ENCODE measurements at regions not wholly inside any gene's neighbourhood (a gene's known extent, or its start where the extent isn't known, plus 50 kb on each side); places are given as distances from the start of the nearest gene placed in this dataset.
A peak's percentile ranks its signal among the peaks of the same experiment; 100 is the strongest.
"Not testable (repeated sequence)": the region's sequence is repeated elsewhere in the genome, so short reads cannot be mapped to it uniquely, and the experiment has no call there.

GRCh38 chr18:1581581-1581980 lies 676.9 kb downstream of the ADCYAP1 start:
- DNase-seq, result no peak

GRCh38 chr18:1585881-1586488 lies 681.3 kb downstream of the ADCYAP1 start:
- peak in 1 of 5 experiments; percentile 15 for DNase-seq

- DNase-seq, result no peak
These were observed 688.4 kb downstream of the ADCYAP1 start for GRCh38 chr18:1593091-1593490.

GRCh38 chr18:1595195-1595594 lies 690.5 kb downstream of the ADCYAP1 start:
- peak in 1 of 5 experiments; percentile 5 for DNase-seq

GRCh38 chr18:1599196-1599595 lies 694.5 kb downstream of the ADCYAP1 start:
- DNase-seq, result no peak

GRCh38 chr18:1604751-1605150 lies 700.1 kb downstream of the ADCYAP1 start:
- DNase-seq, result no peak

- DNase-seq, result no peak
These were observed 713.7 kb downstream of the ADCYAP1 start for GRCh38 chr18:1618364-1618763.

GRCh38 chr18:1619507-1619906 lies 714.8 kb downstream of the ADCYAP1 start:
- DNase-seq, result no peak

GRCh38 chr18:1624612-1625011 lies 719.9 kb downstream of the ADCYAP1 start:
- DNase-seq, result no peak

GRCh38 chr18:1627494-1627893 lies 722.8 kb downstream of the ADCYAP1 start:
- DNase-seq, result no peak

- DNase-seq, result no peak
These were observed 744.0 kb downstream of the ADCYAP1 start for GRCh38 chr18:1648712-1649111.

- DNase-seq, result no peak
These were observed 747.3 kb downstream of the ADCYAP1 start for GRCh38 chr18:1652018-1652417.

- no peak for DNase-seq
These were observed 749.2 kb downstream of the ADCYAP1 start for GRCh38 chr18:1653873-1654272.

- DNase-seq, result no peak
These were observed 753.2 kb downstream of the ADCYAP1 start for GRCh38 chr18:1657876-1658275.

GRCh38 chr18:1658908-1659566 lies 754.4 kb downstream of the ADCYAP1 start:
- no peak for DNase-seq

- peak in 1 of 5 experiments; percentile 34 for DNase-seq
These were observed 759.4 kb downstream of the ADCYAP1 start for GRCh38 chr18:1663879-1664705.

GRCh38 chr18:1665079-1665478 lies 760.4 kb downstream of the ADCYAP1 start:
- DNase-seq, result no peak

GRCh38 chr18:1668279-1668678 lies 763.6 kb downstream of the ADCYAP1 start:
- no peak for DNase-seq

GRCh38 chr18:1671710-1672109 lies 767.0 kb downstream of the ADCYAP1 start:
- DNase-seq, result not testable (repeated sequence)

GRCh38 chr18:1676387-1676786 lies 771.7 kb downstream of the ADCYAP1 start:
- no peak for DNase-seq

GRCh38 chr18:1680108-1680507 lies 775.4 kb downstream of the ADCYAP1 start:
- no peak for DNase-seq

- DNase-seq, result no peak
These were observed 787.2 kb downstream of the ADCYAP1 start for GRCh38 chr18:1691863-1692262.

- DNase-seq, result no peak
These were observed 803.3 kb downstream of the ADCYAP1 start for GRCh38 chr18:1708006-1708405.

GRCh38 chr18:1710114-1710513 lies 805.4 kb downstream of the ADCYAP1 start:
- no peak for DNase-seq
